ENCODE measurements at regions not wholly inside any gene's neighbourhood (a gene's known extent, or its start where the extent isn't known, plus 50 kb on each side); places are given as distances from the start of the nearest gene placed in this dataset.

DNA sequence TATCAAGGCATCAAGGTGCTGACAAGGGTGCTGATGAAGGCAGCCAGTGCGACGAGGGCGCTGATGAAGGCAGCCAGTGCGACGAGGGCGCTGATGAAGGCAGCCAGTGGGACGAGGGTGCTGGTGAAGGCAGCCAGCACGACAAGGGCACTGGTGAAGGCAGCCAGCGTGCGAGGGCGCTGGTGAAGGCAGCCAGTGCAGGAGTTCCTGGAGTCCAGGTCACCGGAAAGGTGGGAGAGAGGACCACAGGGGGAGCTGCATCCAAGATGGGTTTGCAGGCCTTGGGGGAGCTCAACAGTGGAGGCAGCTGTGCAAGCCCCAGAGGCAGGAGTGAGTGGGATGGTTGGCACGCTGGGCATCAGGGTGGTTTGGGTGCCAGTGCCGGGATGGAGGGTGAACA, 176.3 kb downstream of the TBXT start:
- TF ChIP-seq, protein P1, sequence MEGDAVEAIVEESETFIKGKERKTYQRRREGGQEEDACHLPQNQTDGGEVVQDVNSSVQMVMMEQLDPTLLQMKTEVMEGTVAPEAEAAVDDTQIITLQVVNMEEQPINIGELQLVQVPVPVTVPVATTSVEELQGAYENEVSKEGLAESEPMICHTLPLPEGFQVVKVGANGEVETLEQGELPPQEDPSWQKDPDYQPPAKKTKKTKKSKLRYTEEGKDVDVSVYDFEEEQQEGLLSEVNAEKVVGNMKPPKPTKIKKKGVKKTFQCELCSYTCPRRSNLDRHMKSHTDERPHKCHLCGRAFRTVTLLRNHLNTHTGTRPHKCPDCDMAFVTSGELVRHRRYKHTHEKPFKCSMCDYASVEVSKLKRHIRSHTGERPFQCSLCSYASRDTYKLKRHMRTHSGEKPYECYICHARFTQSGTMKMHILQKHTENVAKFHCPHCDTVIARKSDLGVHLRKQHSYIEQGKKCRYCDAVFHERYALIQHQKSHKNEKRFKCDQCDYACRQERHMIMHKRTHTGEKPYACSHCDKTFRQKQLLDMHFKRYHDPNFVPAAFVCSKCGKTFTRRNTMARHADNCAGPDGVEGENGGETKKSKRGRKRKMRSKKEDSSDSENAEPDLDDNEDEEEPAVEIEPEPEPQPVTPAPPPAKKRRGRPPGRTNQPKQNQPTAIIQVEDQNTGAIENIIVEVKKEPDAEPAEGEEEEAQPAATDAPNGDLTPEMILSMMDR (IDR thresholded peaks at IDR 0.05): no peak
- no peak for TF ChIP-seq ZFX (IDR thresholded peaks at IDR 0.05; ENCODE audit: borderline replicate concordance)
